ENCODE measurements at regions not wholly inside any gene's neighbourhood (a gene's known extent, or its start where the extent isn't known, plus 50 kb on each side); places are given as distances from the start of the nearest gene placed in this dataset.

- Histone ChIP-seq H3K9me3 (ENCODE audit: control insufficient read depth, low read length) (no peaks in the 10 kb centered on the region), H3K4me3 (ENCODE audit: extremely low read depth, insufficient read depth, low read length, poor library complexity, severe bottlenecking) (no peak overlapping the region), H3K4me1 (ENCODE audit: control insufficient read depth, insufficient read depth, low read length, poor library complexity, severe bottlenecking) (no peaks in the 10 kb centered on the region), H3K27ac (ENCODE audit: low read depth, low read length, severe bottlenecking) (no peak overlapping the region), H3K36me3 (ENCODE audit: control insufficient read depth, insufficient read depth, low read length) (no peaks in the 10 kb centered on the region)
- 92 to 94% methylated on average over 11 to 12 of the region's 12 CpGs for WGBS, 2 experiments (ENCODE audit: insufficient coverage in 2 of 2)
Observed at GRCh38 chr2:128454980-128455720, 136.5 kb upstream of the HS6ST1 start.

- Histone ChIP-seq H3K27ac (ENCODE audit: low read depth, low read length, severe bottlenecking) (no peak overlapping the region), H3K4me1 (ENCODE audit: control insufficient read depth, insufficient read depth, low read length, poor library complexity, severe bottlenecking) (no peaks in the 10 kb centered on the region), H3K36me3 (ENCODE audit: control insufficient read depth, insufficient read depth, low read length) (no peaks in the 10 kb centered on the region), H3K4me3 (ENCODE audit: extremely low read depth, insufficient read depth, low read length, poor library complexity, severe bottlenecking) (no peak overlapping the region), H3K9me3 (ENCODE audit: control insufficient read depth, low read length) (no peaks in the 10 kb centered on the region)
- WGBS, 2 experiments (ENCODE audit: insufficient coverage in 2 of 2), result no CpG with 5 or more reads among the region's 1 CpG
Observed at GRCh38 chr2:128455721-128456050, 137.0 kb upstream of the HS6ST1 start.

- H3K27ac ChIP-seq (ENCODE audit: low read depth, low read length, severe bottlenecking), result no peak overlapping the region
- no peaks in the 10 kb centered on the region for H3K4me1 ChIP-seq (ENCODE audit: control insufficient read depth, insufficient read depth, low read length, poor library complexity, severe bottlenecking)
- H3K36me3 ChIP-seq (ENCODE audit: control insufficient read depth, insufficient read depth, low read length), result no peaks in the 10 kb centered on the region
- 78 to 91% methylated on average over 4 to 5 of the region's 5 CpGs for WGBS, 2 experiments (ENCODE audit: insufficient coverage in 2 of 2)
- no peak overlapping the region for H3K4me3 ChIP-seq (ENCODE audit: extremely low read depth, insufficient read depth, low read length, poor library complexity, severe bottlenecking)
- H3K9me3 ChIP-seq (ENCODE audit: control insufficient read depth, low read length), result no peaks in the 10 kb centered on the region
Observed at GRCh38 chr2:128456281-128456680, 137.6 kb upstream of the HS6ST1 start.

- no peaks in the 10 kb centered on the region for H3K4me1 ChIP-seq (ENCODE audit: control insufficient read depth, insufficient read depth, low read length, poor library complexity, severe bottlenecking)
- H3K36me3 ChIP-seq (ENCODE audit: control insufficient read depth, insufficient read depth, low read length), result no peaks in the 10 kb centered on the region
- 95% methylated on average over 3 to 4 of the region's 4 CpGs for WGBS, 2 experiments (ENCODE audit: insufficient coverage in 2 of 2)
- no peak overlapping the region for H3K27ac ChIP-seq (ENCODE audit: low read depth, low read length, severe bottlenecking)
- H3K9me3 ChIP-seq (ENCODE audit: control insufficient read depth, low read length), result no peaks in the 10 kb centered on the region
- no peak overlapping the region for H3K4me3 ChIP-seq (ENCODE audit: extremely low read depth, insufficient read depth, low read length, poor library complexity, severe bottlenecking)
Observed at GRCh38 chr2:128457006-128457604, 138.4 kb upstream of the HS6ST1 start.

GRCh38 chr2:128457716-128458115 lies 139.0 kb upstream of the HS6ST1 start:
- no peak overlapping the region for H3K27ac ChIP-seq (ENCODE audit: low read depth, low read length, severe bottlenecking)
- H3K4me3 ChIP-seq (ENCODE audit: extremely low read depth, insufficient read depth, low read length, poor library complexity, severe bottlenecking), result no peak overlapping the region
- WGBS, 2 experiments (ENCODE audit: insufficient coverage in 2 of 2), result 80 to 93% methylated on average over 1 to 2 of the region's 5 CpGs
- H3K9me3 ChIP-seq (ENCODE audit: control insufficient read depth, low read length), result no peaks in the 10 kb centered on the region
- H3K36me3 ChIP-seq (ENCODE audit: control insufficient read depth, insufficient read depth, low read length), result no peaks in the 10 kb centered on the region
- H3K4me1 ChIP-seq (ENCODE audit: control insufficient read depth, insufficient read depth, low read length, poor library complexity, severe bottlenecking), result no peaks in the 10 kb centered on the region

- Histone ChIP-seq H3K9me3 (ENCODE audit: control insufficient read depth, low read length) (no peaks in the 10 kb centered on the region), H3K4me1 (ENCODE audit: control insufficient read depth, insufficient read depth, low read length, poor library complexity, severe bottlenecking) (no peaks in the 10 kb centered on the region), H3K4me3 (ENCODE audit: extremely low read depth, insufficient read depth, low read length, poor library complexity, severe bottlenecking) (no peak overlapping the region), H3K36me3 (ENCODE audit: control insufficient read depth, insufficient read depth, low read length) (no peaks in the 10 kb centered on the region), H3K27ac (ENCODE audit: low read depth, low read length, severe bottlenecking) (no peak overlapping the region)
- no CpG with 5 or more reads among the region's 2 CpGs for WGBS, 2 experiments (ENCODE audit: insufficient coverage in 2 of 2)
Observed at GRCh38 chr2:128458505-128458904, 139.8 kb upstream of the HS6ST1 start.

- Histone ChIP-seq H3K36me3 (ENCODE audit: control insufficient read depth, insufficient read depth, low read length) (no peaks in the 10 kb centered on the region), H3K27ac (ENCODE audit: low read depth, low read length, severe bottlenecking) (no peak overlapping the region), H3K4me1 (ENCODE audit: control insufficient read depth, insufficient read depth, low read length, poor library complexity, severe bottlenecking) (no peaks in the 10 kb centered on the region), H3K4me3 (ENCODE audit: extremely low read depth, insufficient read depth, low read length, poor library complexity, severe bottlenecking) (no peak overlapping the region), H3K9me3 (ENCODE audit: control insufficient read depth, low read length) (peaks cover 24% of the 10 kb centered on the region)
- 71 to 100% methylated on average over 1 of the region's 1 CpG for WGBS, 2 experiments (ENCODE audit: insufficient coverage in 2 of 2)
Observed at GRCh38 chr2:128464456-128464855, 145.8 kb upstream of the HS6ST1 start.

- Histone ChIP-seq H3K4me1 (ENCODE audit: control insufficient read depth, insufficient read depth, low read length, poor library complexity, severe bottlenecking) (no peaks in the 10 kb centered on the region), H3K9me3 (ENCODE audit: control insufficient read depth, low read length) (peaks cover 32% of the 10 kb centered on the region), H3K4me3 (ENCODE audit: extremely low read depth, insufficient read depth, low read length, poor library complexity, severe bottlenecking) (no peak overlapping the region), H3K36me3 (ENCODE audit: control insufficient read depth, insufficient read depth, low read length) (no peaks in the 10 kb centered on the region), H3K27ac (ENCODE audit: low read depth, low read length, severe bottlenecking) (no peak overlapping the region)
- 79 to 82% methylated on average over 1 to 2 of the region's 4 CpGs for WGBS, 2 experiments (ENCODE audit: insufficient coverage in 2 of 2)
Observed at GRCh38 chr2:128465246-128466170, 146.8 kb upstream of the HS6ST1 start.

GRCh38 chr2:128466376-128466775 lies 147.7 kb upstream of the HS6ST1 start:
- WGBS, 2 experiments (ENCODE audit: insufficient coverage in 2 of 2), result 90 to 93% methylated on average over 1 to 2 of the region's 2 CpGs
- Histone ChIP-seq H3K4me1 (ENCODE audit: control insufficient read depth, insufficient read depth, low read length, poor library complexity, severe bottlenecking) (no peaks in the 10 kb centered on the region), H3K9me3 (ENCODE audit: control insufficient read depth, low read length) (peaks cover 32% of the 10 kb centered on the region), H3K4me3 (ENCODE audit: extremely low read depth, insufficient read depth, low read length, poor library complexity, severe bottlenecking) (no peak overlapping the region), H3K36me3 (ENCODE audit: control insufficient read depth, insufficient read depth, low read length) (no peaks in the 10 kb centered on the region), H3K27ac (ENCODE audit: low read depth, low read length, severe bottlenecking) (no peak overlapping the region)

- Histone ChIP-seq H3K9me3 (ENCODE audit: control insufficient read depth, low read length) (peaks cover 32% of the 10 kb centered on the region), H3K4me1 (ENCODE audit: control insufficient read depth, insufficient read depth, low read length, poor library complexity, severe bottlenecking) (no peaks in the 10 kb centered on the region), H3K36me3 (ENCODE audit: control insufficient read depth, insufficient read depth, low read length) (no peaks in the 10 kb centered on the region), H3K27ac (ENCODE audit: low read depth, low read length, severe bottlenecking) (no peak overlapping the region), H3K4me3 (ENCODE audit: extremely low read depth, insufficient read depth, low read length, poor library complexity, severe bottlenecking) (no peak overlapping the region)
- WGBS, 2 experiments (ENCODE audit: insufficient coverage in 2 of 2), result 79 to 89% methylated on average over 2 of the region's 2 CpGs
Observed at GRCh38 chr2:128466776-128467175, 148.1 kb upstream of the HS6ST1 start.
